CD14-positive monocyte (primary cell): ENCODE measurements at regions not wholly inside any gene's neighbourhood (a gene's known extent, or its start where the extent isn't known, plus 50 kb on each side); places are given as distances from the start of the nearest gene placed in this dataset.

ENCODE experiments used
- DNase-seq, 3 donors: peaks; one replicate each; pipeline ENCODE4 v3.0.0-alpha.2; 2011 to 2022
- H2AFZ ChIP-seq: 2 replicates; pipeline ENCODE4 v1.6.0; 2012; ENCODE audit warnings: mild to moderate bottlenecking, low read depth, low read length, inconsistent platforms; ENCODE audit not compliant: insufficient read depth, poor library complexity, severe bottlenecking
- H3K27ac ChIP-seq, 2 donors: 1 replicate in 1 of 2; 2 replicates in 1 of 2; pipeline ENCODE4 v1.5.1; 2012 to 2013; ENCODE audit warnings: low read length in 2 of 2, control low read depth in 1 of 2, inconsistent platforms in 1 of 2, low read depth in 1 of 2, mild to moderate bottlenecking in 1 of 2
- H3K27me3 ChIP-seq, 2 donors: one replicate each; pipeline versions ENCODE4 v1.6.0 to v1.6.1; 2011 to 2013; ENCODE audit warnings: low read length in 2 of 2; ENCODE audit not compliant: control insufficient read depth in 2 of 2, insufficient read depth in 2 of 2
- H3K36me3 ChIP-seq, 2 donors: replicated peaks in 1 of 2; 1 replicate in 1 of 2; 2 replicates in 1 of 2; pipeline versions ENCODE4 v1.5.1 to v1.6.1; 2012 to 2013; ENCODE audit warnings: low read length in 2 of 2, control low read depth in 1 of 2, inconsistent platforms in 1 of 2, mild to moderate bottlenecking in 1 of 2; ENCODE audit not compliant: insufficient read depth in 2 of 2, control insufficient read depth in 1 of 2
- H3K4me1 ChIP-seq, 2 donors: 1 replicate in 1 of 2; 2 replicates in 1 of 2; pipeline versions ENCODE4 v1.5.1 to v1.6.1; 2012 to 2013; ENCODE audit warnings: low read length in 2 of 2, control low read depth in 1 of 2, inconsistent platforms in 1 of 2, mild to moderate bottlenecking in 1 of 2, moderate library complexity in 1 of 2; ENCODE audit not compliant: insufficient read depth in 2 of 2, control insufficient read depth in 1 of 2
- H3K4me2 ChIP-seq: replicated peaks from 2 replicates; pipeline ENCODE3; 2012; ENCODE audit warnings: low read length, moderate library complexity, mild to moderate bottlenecking; ENCODE audit not compliant: poor library complexity, severe bottlenecking; ENCODE audit errors: extremely low read depth
- H3K4me3 ChIP-seq, 3 experiments: fragments of 200-600 bp in 1 of 3; sonication (generic) in 1 of 3; replicated peaks in 1 of 3; 1 replicate in 2 of 3; 2 replicates in 1 of 3; pipeline ENCODE4 v1.5.1; 2011 to 2013; ENCODE audit warnings: low read length in 3 of 3, mild to moderate bottlenecking in 3 of 3, control low read depth in 2 of 3, low read depth in 2 of 3, inconsistent platforms in 1 of 3, moderate library complexity in 1 of 3
- H3K79me2 ChIP-seq: 2 replicates; pipeline ENCODE4 v1.6.0; 2012; ENCODE audit warnings: mild to moderate bottlenecking, control low read depth, inconsistent platforms, low read length, moderate library complexity; ENCODE audit not compliant: insufficient read depth
- H3K9ac ChIP-seq: 2 replicates; pipeline ENCODE4 v1.6.0; 2017; ENCODE audit warnings: low read length, mild to moderate bottlenecking; ENCODE audit not compliant: insufficient read depth, poor library complexity, severe bottlenecking
- H3K9me3 ChIP-seq, 2 donors: replicated peaks in 1 of 2; 1 replicate in 1 of 2; 2 replicates in 1 of 2; pipeline versions ENCODE4 v1.5.1 to v1.6.1; 2012 to 2013; ENCODE audit warnings: low read length in 2 of 2, control low read depth in 1 of 2; ENCODE audit not compliant: control insufficient read depth in 1 of 2, insufficient read depth in 1 of 2
- H4K20me1 ChIP-seq: 2 replicates; pipeline ENCODE4 v1.6.0; 2012; ENCODE audit warnings: mild to moderate bottlenecking, low read length, control low read depth, moderate library complexity; ENCODE audit not compliant: insufficient read depth
- H3K27ac Mint-ChIP-seq, 7 donors: one replicate each; pipeline ENCODE4 v1.8.0; 2020; ENCODE audit warnings: mild to moderate bottlenecking in 7 of 7, mixed read lengths in 7 of 7, moderate library complexity in 6 of 7, inconsistent platforms in 2 of 7
- H3K27me3 Mint-ChIP-seq, 3 donors: one replicate each; pipeline ENCODE4 v1.8.0; 2021 to 2022; ENCODE audit warnings: low read depth in 3 of 3, mild to moderate bottlenecking in 3 of 3, mixed read lengths in 3 of 3, moderate library complexity in 3 of 3, inconsistent platforms in 1 of 3
- H3K36me3 Mint-ChIP-seq, 2 donors: one replicate each; pipeline ENCODE4 v1.8.0; 2020; ENCODE audit warnings: mixed read lengths in 2 of 2, inconsistent platforms in 1 of 2, mild to moderate bottlenecking in 1 of 2
- H3K4me1 Mint-ChIP-seq: one replicate; pipeline ENCODE4 v1.8.0; 2020; ENCODE audit warnings: mild to moderate bottlenecking, mixed read lengths
- H3K4me3 Mint-ChIP-seq, 2 donors: one replicate each; pipeline ENCODE4 v1.8.0; 2020; ENCODE audit warnings: mild to moderate bottlenecking in 2 of 2, mixed read lengths in 2 of 2, moderate library complexity in 1 of 2
- H3K9me3 Mint-ChIP-seq, 7 donors: one replicate each; pipeline ENCODE4 v1.8.0; 2020 to 2022; ENCODE audit warnings: mixed read lengths in 7 of 7, mild to moderate bottlenecking in 6 of 7, moderate library complexity in 6 of 7, inconsistent platforms in 2 of 7
- WGBS: methylation state at CpG from one replicate; pipeline ENCODE4 v1.1.5; 2013; ENCODE audit warnings: missing lambda C conversion rate; ENCODE audit not compliant: insufficient coverage; 5-methylcytosine and 5-hydroxymethylcytosine counted together
- intact Hi-C, 2 donors: fragments of 100-400 bp; cut with micrococcal nuclease; formaldehyde crosslinking; loops; one replicate each; pipeline versions ENCODE4 v1.15.0 to v1.15.1; 2023
- TF ChIP-seq, protein P1 (sequence below): fragments of 200-600 bp; IDR thresholded peaks from one replicate; pipeline ENCODE4 v1.8.0; 2022; ENCODE audit warnings: antibody characterized with exemption, mild to moderate bottlenecking

DNA sequence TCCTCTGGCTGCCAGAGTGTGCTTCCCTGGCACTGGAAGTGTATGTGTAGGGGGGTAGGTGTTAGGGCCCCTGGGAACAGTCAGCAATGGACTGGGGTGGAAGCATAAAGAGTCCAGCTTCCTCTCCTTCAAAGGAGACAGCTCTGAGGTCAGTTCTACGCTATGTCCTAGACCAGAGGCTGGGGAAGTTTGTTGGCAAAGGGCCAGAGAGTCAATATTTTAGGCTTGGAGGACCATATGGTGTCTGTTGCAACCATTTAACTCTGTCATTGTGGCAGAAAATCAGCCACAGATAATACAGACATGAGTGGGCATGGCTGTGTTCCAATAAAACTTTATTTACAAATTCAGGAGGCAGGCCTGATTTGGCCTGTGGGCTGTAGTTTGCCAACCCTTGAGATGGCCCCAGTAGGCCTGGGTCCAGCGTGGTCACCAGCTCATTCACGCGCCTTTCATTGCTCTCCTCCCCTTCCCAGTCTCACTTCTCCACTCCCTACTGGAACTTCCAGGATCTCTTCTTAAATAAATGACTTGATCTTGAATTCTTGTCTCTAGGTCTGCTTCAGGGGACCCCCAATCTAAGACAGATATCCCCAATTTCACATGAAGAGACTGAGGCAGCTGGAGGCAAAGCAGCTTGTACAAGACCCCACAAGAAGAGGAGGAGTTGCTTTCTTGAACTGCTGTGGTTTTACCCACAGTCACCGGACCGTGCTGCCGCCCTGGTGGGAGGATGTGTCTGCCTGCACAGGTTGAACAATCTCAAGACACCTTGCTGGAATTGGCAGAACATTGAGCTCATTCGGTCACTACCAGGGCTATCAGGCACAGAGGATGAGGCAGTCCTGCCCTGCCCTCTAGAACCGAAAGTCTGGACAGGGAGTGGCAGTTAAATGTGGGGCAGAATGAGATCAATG lies 162.4 kb upstream of the POU3F1 start:
- Mint-ChIP-seq H3K9me3 (peaks cover 0 to 3% (median 0%) of the 10 kb centered on the region in 7 donors), H3K4me1 (peaks cover 6% of the 10 kb centered on the region), H3K36me3 (no peaks in the 10 kb centered on the region), H3K27me3 (peaks cover 14 to 21% (median 18%) of the 10 kb centered on the region in 3 donors), H3K27ac (peak overlapping the region in 1 of 7 donors; percentile 9), H3K4me3 (no peak overlapping the region)
- no peak for DNase-seq
- H2AFZ ChIP-seq, result no peak overlapping the region
- intact Hi-C loops, result no loop called here
- H3K4me2 ChIP-seq, result no peak overlapping the region
- 84% methylated on average over 6 of the region's 9 CpGs for WGBS
- no peaks in the 10 kb centered on the region for H4K20me1 ChIP-seq
- no peaks in the 10 kb centered on the region for H3K79me2 ChIP-seq
- H3K27ac ChIP-seq, result no peak overlapping the region
- no peaks in the 10 kb centered on the region for H3K9me3 ChIP-seq
- TF ChIP-seq, protein P1, sequence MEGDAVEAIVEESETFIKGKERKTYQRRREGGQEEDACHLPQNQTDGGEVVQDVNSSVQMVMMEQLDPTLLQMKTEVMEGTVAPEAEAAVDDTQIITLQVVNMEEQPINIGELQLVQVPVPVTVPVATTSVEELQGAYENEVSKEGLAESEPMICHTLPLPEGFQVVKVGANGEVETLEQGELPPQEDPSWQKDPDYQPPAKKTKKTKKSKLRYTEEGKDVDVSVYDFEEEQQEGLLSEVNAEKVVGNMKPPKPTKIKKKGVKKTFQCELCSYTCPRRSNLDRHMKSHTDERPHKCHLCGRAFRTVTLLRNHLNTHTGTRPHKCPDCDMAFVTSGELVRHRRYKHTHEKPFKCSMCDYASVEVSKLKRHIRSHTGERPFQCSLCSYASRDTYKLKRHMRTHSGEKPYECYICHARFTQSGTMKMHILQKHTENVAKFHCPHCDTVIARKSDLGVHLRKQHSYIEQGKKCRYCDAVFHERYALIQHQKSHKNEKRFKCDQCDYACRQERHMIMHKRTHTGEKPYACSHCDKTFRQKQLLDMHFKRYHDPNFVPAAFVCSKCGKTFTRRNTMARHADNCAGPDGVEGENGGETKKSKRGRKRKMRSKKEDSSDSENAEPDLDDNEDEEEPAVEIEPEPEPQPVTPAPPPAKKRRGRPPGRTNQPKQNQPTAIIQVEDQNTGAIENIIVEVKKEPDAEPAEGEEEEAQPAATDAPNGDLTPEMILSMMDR, result no peak
- no peak overlapping the region for H3K4me3 ChIP-seq
- H3K36me3 ChIP-seq, result no peaks in the 10 kb centered on the region
- H3K27me3 ChIP-seq, result peaks cover under 1 to 15% of the 10 kb centered on the region in 2 donors
- no peak overlapping the region for H3K9ac ChIP-seq
- H3K4me1 ChIP-seq, result peaks cover 4 to 6% of the 10 kb centered on the region in 2 donors

DNA sequence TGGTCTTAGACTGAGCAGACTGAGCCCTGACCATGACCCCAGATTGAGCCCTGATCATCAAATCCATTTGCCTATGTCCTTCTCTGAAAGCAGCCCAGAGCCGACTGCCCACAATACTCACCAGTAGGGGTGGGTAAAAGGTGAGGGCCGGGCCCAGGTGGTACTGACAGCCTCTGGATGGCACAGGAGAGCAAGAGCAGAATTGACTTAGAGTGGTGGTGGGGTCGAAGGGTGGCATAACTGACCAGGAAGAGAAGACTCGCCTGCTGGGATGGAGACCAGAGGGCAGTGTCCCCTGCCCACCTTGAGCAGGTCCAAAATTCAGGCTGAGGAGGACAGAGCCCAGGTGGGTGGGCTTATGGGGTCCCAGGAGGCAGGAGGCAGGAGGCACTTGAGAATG lies 161.3 kb upstream of the POU3F1 start:
- no peaks in the 10 kb centered on the region for H3K79me2 ChIP-seq

More for the DNA sequence above, 161.3 kb upstream of the POU3F1 start:
- no peak overlapping the region for H3K27ac ChIP-seq
- H3K27me3 ChIP-seq, result peaks cover 0 to 4% of the 10 kb centered on the region in 2 donors
- no peak overlapping the region for H3K4me3 ChIP-seq
- Mint-ChIP-seq H3K4me3 (no peak overlapping the region), H3K27ac (no peak overlapping the region), H3K36me3 (no peaks in the 10 kb centered on the region), H3K27me3 (peaks cover 5 to 11% (median 7%) of the 10 kb centered on the region in 3 donors), H3K9me3 (peaks cover 0 to 3% (median 0%) of the 10 kb centered on the region in 7 donors), H3K4me1 (no peaks in the 10 kb centered on the region)
- H3K9me3 ChIP-seq, result no peaks in the 10 kb centered on the region
- WGBS, result 95% methylated on average over 2 of the region's 4 CpGs
- H3K4me1 ChIP-seq, result no peaks in the 10 kb centered on the region
- no peaks in the 10 kb centered on the region for H3K36me3 ChIP-seq
- TF ChIP-seq, protein P1, result no peak
- no peaks in the 10 kb centered on the region for H4K20me1 ChIP-seq
- no peak for DNase-seq
- H3K4me2 ChIP-seq, result no peak overlapping the region
- no peak overlapping the region for H3K9ac ChIP-seq
- intact Hi-C loops, result no loop called here
- no peak overlapping the region for H2AFZ ChIP-seq
